ENCODE measurements at regions not wholly inside any gene's neighbourhood (a gene's known extent, or its start where the extent isn't known, plus 50 kb on each side); places are given as distances from the start of the nearest gene placed in this dataset.

- TF ChIP-seq, protein P1, sequence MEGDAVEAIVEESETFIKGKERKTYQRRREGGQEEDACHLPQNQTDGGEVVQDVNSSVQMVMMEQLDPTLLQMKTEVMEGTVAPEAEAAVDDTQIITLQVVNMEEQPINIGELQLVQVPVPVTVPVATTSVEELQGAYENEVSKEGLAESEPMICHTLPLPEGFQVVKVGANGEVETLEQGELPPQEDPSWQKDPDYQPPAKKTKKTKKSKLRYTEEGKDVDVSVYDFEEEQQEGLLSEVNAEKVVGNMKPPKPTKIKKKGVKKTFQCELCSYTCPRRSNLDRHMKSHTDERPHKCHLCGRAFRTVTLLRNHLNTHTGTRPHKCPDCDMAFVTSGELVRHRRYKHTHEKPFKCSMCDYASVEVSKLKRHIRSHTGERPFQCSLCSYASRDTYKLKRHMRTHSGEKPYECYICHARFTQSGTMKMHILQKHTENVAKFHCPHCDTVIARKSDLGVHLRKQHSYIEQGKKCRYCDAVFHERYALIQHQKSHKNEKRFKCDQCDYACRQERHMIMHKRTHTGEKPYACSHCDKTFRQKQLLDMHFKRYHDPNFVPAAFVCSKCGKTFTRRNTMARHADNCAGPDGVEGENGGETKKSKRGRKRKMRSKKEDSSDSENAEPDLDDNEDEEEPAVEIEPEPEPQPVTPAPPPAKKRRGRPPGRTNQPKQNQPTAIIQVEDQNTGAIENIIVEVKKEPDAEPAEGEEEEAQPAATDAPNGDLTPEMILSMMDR (IDR thresholded peaks at IDR 0.05): no peak
- no peak for TF ChIP-seq POLR2A (IDR thresholded peaks at IDR 0.05)
Measured at GRCh38 chr2:173818285-173818684, 146.9 kb downstream of the SP3 start.
